ENCODE measurements at regions not wholly inside any gene's neighbourhood (a gene's known extent, or its start where the extent isn't known, plus 50 kb on each side); places are given as distances from the start of the nearest gene placed in this dataset.

DNA sequence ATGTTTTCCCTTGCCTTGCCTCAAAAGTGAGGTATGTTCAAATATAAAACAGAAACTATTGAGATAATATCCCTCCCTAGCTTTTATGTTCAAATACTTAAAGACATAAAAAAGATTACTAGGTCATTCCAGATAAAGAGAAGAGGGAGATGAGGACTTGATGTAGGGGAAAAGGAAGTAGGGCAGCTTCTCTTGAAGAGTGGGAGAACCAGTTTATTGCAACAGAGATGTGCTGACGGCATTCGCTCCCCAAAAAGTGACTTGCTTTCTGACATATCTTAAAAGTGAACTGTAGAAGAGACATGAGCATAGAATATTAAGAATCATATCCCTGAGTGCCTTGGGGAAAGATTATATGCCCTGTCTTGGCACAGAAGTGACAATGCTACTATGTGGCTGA is 330.2 kb upstream of the NREP start:
- H3K27ac ChIP-seq = no peak overlapping the region
- no peak overlapping the region for H3K4me3 ChIP-seq
- H3K36me3 ChIP-seq = no peaks in the 10 kb centered on the region
- TF ChIP-seq POLR2AphosphoS5 (IDR thresholded peaks at IDR 0.05) = no peak
- no peak for TF ChIP-seq EP300 (IDR thresholded peaks at IDR 0.05; ENCODE audit: low read depth)
- no peak for TF ChIP-seq POLR2A (IDR thresholded peaks at IDR 0.05)
- TF ChIP-seq CTCF (IDR thresholded peaks at IDR 0.05) = no peak
- H3K9me3 ChIP-seq = no peaks in the 10 kb centered on the region
- no peaks in the 10 kb centered on the region for H3K27me3 ChIP-seq
- in situ Hi-C loops (cut with MboI; ENCODE audit: low pct_ligation_motif_present in 1 of 4, low pct_unique_long_range_greater_than_20kb in 1 of 4, low sequenced_read_pairs in 3 of 4) (no loop called here), intact Hi-C loops (cut with DNase I; ENCODE audit: low total_unique reads) (no loop called here)
- WGBS, 2 donors (ENCODE audit: low coverage in 1 of 2) = 90 to 96% methylated on average over 2 of the region's 2 CpGs
- DNase-seq = no peak
- no peaks in the 10 kb centered on the region for H3K4me1 ChIP-seq

DNA sequence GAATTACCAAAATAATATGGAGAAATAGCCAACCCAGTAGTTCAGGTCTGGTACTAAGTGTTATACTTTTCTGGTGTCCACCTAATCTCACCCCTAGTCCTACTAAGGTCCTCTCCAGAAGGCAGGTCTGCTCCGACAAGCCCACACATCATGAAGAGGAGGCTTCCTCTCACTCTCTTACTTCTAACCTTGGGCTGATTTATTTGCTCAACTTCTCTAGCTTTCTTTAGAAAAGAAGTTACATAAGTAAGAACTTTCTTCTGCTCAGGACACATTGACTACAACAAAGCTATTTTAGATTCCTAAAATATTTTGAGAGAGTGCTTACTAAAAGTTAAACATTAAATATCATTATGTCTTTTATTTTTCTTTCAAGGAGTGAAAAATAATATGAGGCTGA is 329.7 kb upstream of the NREP start:
- no peak for DNase-seq
- H3K27me3 ChIP-seq = no peaks in the 10 kb centered on the region
- in situ Hi-C loops (cut with MboI; ENCODE audit: low pct_ligation_motif_present in 1 of 4, low pct_unique_long_range_greater_than_20kb in 1 of 4, low sequenced_read_pairs in 3 of 4) (no loop called here), intact Hi-C loops (cut with DNase I; ENCODE audit: low total_unique reads) (no loop called here)
- H3K9me3 ChIP-seq = no peaks in the 10 kb centered on the region
- no peak overlapping the region for H3K27ac ChIP-seq
- no peaks in the 10 kb centered on the region for H3K36me3 ChIP-seq
- H3K4me3 ChIP-seq = no peak overlapping the region
- TF ChIP-seq EP300 (IDR thresholded peaks at IDR 0.05; ENCODE audit: low read depth) (no peak), POLR2AphosphoS5 (IDR thresholded peaks at IDR 0.05) (no peak), POLR2A (IDR thresholded peaks at IDR 0.05) (no peak), CTCF (IDR thresholded peaks at IDR 0.05) (no peak)
- 82 to 100% methylated on average over 1 of the region's 1 CpG for WGBS, 2 donors (ENCODE audit: low coverage in 1 of 2)
- no peaks in the 10 kb centered on the region for H3K4me1 ChIP-seq

- 32 to 53% methylated on average over 2 of the region's 2 CpGs for WGBS, 2 donors (ENCODE audit: low coverage in 1 of 2)
- no peak for DNase-seq
These were observed 327.2 kb upstream of the NREP start for GRCh38 chr5:112084149-112084548.

GRCh38 chr5:112083623-112084022 is 326.6 kb upstream of the NREP start:
- Histone ChIP-seq H3K27ac (no peak overlapping the region), H3K9me3 (no peaks in the 10 kb centered on the region), H3K4me3 (no peak overlapping the region), H3K36me3 (no peaks in the 10 kb centered on the region), H3K4me1 (no peaks in the 10 kb centered on the region), H3K27me3 (no peaks in the 10 kb centered on the region)
- no peak for DNase-seq
- in situ Hi-C loops (cut with MboI; ENCODE audit: low pct_ligation_motif_present in 1 of 4, low pct_unique_long_range_greater_than_20kb in 1 of 4, low sequenced_read_pairs in 3 of 4) = no loop called here
- intact Hi-C loops (cut with DNase I; ENCODE audit: low total_unique reads) = no loop called here
- TF ChIP-seq POLR2AphosphoS5 (IDR thresholded peaks at IDR 0.05) = no peak
- no peak for TF ChIP-seq CTCF (IDR thresholded peaks at IDR 0.05)
- TF ChIP-seq POLR2A (IDR thresholded peaks at IDR 0.05) = no peak
- WGBS, 2 donors (ENCODE audit: low coverage in 1 of 2) = 74 to 79% methylated on average over 4 of the region's 4 CpGs

More at GRCh38 chr5:112084149-112084548, 327.2 kb upstream of the NREP start:
- Histone ChIP-seq H3K4me1 (no peaks in the 10 kb centered on the region), H3K9me3 (no peaks in the 10 kb centered on the region), H3K27ac (no peak overlapping the region), H3K27me3 (no peaks in the 10 kb centered on the region), H3K36me3 (no peaks in the 10 kb centered on the region), H3K4me3 (no peak overlapping the region)
- intact Hi-C loops (cut with DNase I; ENCODE audit: low total_unique reads) (no loop called here), in situ Hi-C loops (cut with MboI; ENCODE audit: low pct_ligation_motif_present in 1 of 4, low pct_unique_long_range_greater_than_20kb in 1 of 4, low sequenced_read_pairs in 3 of 4) (no loop called here)
- TF ChIP-seq EP300 (IDR thresholded peaks at IDR 0.05; ENCODE audit: low read depth) = no peak
- TF ChIP-seq CTCF (IDR thresholded peaks at IDR 0.05) = no peak
- TF ChIP-seq POLR2A (IDR thresholded peaks at IDR 0.05) = no peak
- no peak for TF ChIP-seq POLR2AphosphoS5 (IDR thresholded peaks at IDR 0.05)
